IPS DF 4.7 (cell line): ENCODE measurements at regions not wholly inside any gene's neighbourhood (a gene's known extent, or its start where the extent isn't known, plus 50 kb on each side); places are given as distances from the start of the nearest gene placed in this dataset.

ENCODE experiments used
- DNase-seq: peaks from one replicate; pipeline ENCODE4 v3.0.0-alpha.2; 2013; ENCODE audit warnings: low spot score; ENCODE audit errors: extremely low read depth

- no peak for DNase-seq
Measured at GRCh38 chr14:38107216-38107631, 100.5 kb upstream of the SSTR1 start.

- DNase-seq, result no peak
Measured at GRCh38 chr14:38108681-38109080, 99.0 kb upstream of the SSTR1 start.

GRCh38 chr14:38110258-38110657 is 97.4 kb upstream of the SSTR1 start:
- DNase-seq, result no peak

GRCh38 chr14:38111046-38111445 is 96.7 kb upstream of the SSTR1 start:
- no peak for DNase-seq

GRCh38 chr14:38113546-38113945 is 94.2 kb upstream of the SSTR1 start:
- no peak for DNase-seq

GRCh38 chr14:38116895-38117294 is 90.8 kb upstream of the SSTR1 start:
- no peak for DNase-seq

- DNase-seq, result no peak
Measured at GRCh38 chr14:38120109-38120508, 87.6 kb upstream of the SSTR1 start.

- no peak for DNase-seq
Measured at GRCh38 chr14:38121320-38122020, 86.2 kb upstream of the SSTR1 start.

- no peak for DNase-seq
Measured at GRCh38 chr14:38122241-38122640, 85.5 kb upstream of the SSTR1 start.

GRCh38 chr14:38124506-38124905 is 83.2 kb upstream of the SSTR1 start:
- no peak for DNase-seq

- no peak for DNase-seq
Measured at GRCh38 chr14:38125481-38126037, 82.1 kb upstream of the SSTR1 start.

GRCh38 chr14:38127356-38127755 is 80.3 kb upstream of the SSTR1 start:
- no peak for DNase-seq

GRCh38 chr14:38127784-38128183 is 79.9 kb upstream of the SSTR1 start:
- DNase-seq, result no peak

- DNase-seq, result no peak
Measured at GRCh38 chr14:38128640-38129039, 79.1 kb upstream of the SSTR1 start.

GRCh38 chr14:38129192-38129591 is 78.5 kb upstream of the SSTR1 start:
- no peak for DNase-seq

GRCh38 chr14:38129705-38130104 is 78.0 kb upstream of the SSTR1 start:
- DNase-seq, result no peak

- no peak for DNase-seq
Measured at GRCh38 chr14:38134416-38135030, 73.2 kb upstream of the SSTR1 start.

GRCh38 chr14:38135106-38135867 is 72.4 kb upstream of the SSTR1 start:
- no peak for DNase-seq

- DNase-seq, result no peak
Measured at GRCh38 chr14:38137005-38137404, 70.7 kb upstream of the SSTR1 start.

- no peak for DNase-seq
Measured at GRCh38 chr14:38138473-38139138, 69.1 kb upstream of the SSTR1 start.

GRCh38 chr14:38139926-38140325 is 67.8 kb upstream of the SSTR1 start:
- no peak for DNase-seq

GRCh38 chr14:38143170-38143569 is 64.5 kb upstream of the SSTR1 start:
- no peak for DNase-seq
